AG09309 (cell line): ENCODE measurements at regions not wholly inside any gene's neighbourhood (a gene's known extent, or its start where the extent isn't known, plus 50 kb on each side); places are given as distances from the start of the nearest gene placed in this dataset.
A peak's percentile ranks its signal among the peaks of the same experiment; 100 is the strongest.
"Not testable (repeated sequence)": the region's sequence is repeated elsewhere in the genome, so short reads cannot be mapped to it uniquely, and the experiment has no call there.

Source experiments
- DNase-seq: peaks from one replicate; pipeline ENCODE4 v3.0.0-alpha.2; 2010; ENCODE audit warnings: low read depth
- H3K4me3 ChIP-seq: 2 replicates; pipeline ENCODE4 v1.5.1; 2011; ENCODE audit warnings: mild to moderate bottlenecking, low read depth, low read length, moderate library complexity; ENCODE audit not compliant: control insufficient read depth
- CTCF ChIP-seq: IDR thresholded peaks from 2 replicates; pipeline ENCODE4 v1.5.1; 2011; ENCODE audit warnings: mild to moderate bottlenecking, low read depth, low read length, inconsistent platforms; ENCODE audit not compliant: insufficient read depth, control insufficient read depth; ENCODE audit errors: missing control alignments

GRCh38 chr10:5282137-5282536 lies 82.6 kb upstream of the UCN3 start:
- DNase-seq = no peak
- no peak overlapping the region for H3K4me3 ChIP-seq
- no peak for TF ChIP-seq CTCF

- DNase-seq = no peak
- TF ChIP-seq CTCF = peak; percentile 80
- no peak overlapping the region for H3K4me3 ChIP-seq
Measured at GRCh38 chr10:5283305-5284158, 81.2 kb upstream of the UCN3 start.

GRCh38 chr10:5284311-5285057 lies 80.3 kb upstream of the UCN3 start:
- H3K4me3 ChIP-seq = no peak overlapping the region
- no peak for TF ChIP-seq CTCF
- no peak for DNase-seq

- H3K4me3 ChIP-seq = no peak overlapping the region
- TF ChIP-seq CTCF = no peak
- DNase-seq = no peak
Measured at GRCh38 chr10:5285186-5285585, 79.6 kb upstream of the UCN3 start.

GRCh38 chr10:5288359-5288758 lies 76.4 kb upstream of the UCN3 start:
- no peak for DNase-seq
- no peak overlapping the region for H3K4me3 ChIP-seq
- TF ChIP-seq CTCF = no peak

GRCh38 chr10:5289228-5289627 lies 75.5 kb upstream of the UCN3 start:
- not testable (repeated sequence) for DNase-seq, H3K4me3 ChIP-seq
